H9 (cell line): ENCODE measurements at regions not wholly inside any gene's neighbourhood (a gene's known extent, or its start where the extent isn't known, plus 50 kb on each side); places are given as distances from the start of the nearest gene placed in this dataset.

Experiments
- DNase-seq: peaks from one replicate; pipeline ENCODE4 v3.0.0-alpha.2; 2017
- H2AFZ ChIP-seq: one replicate; pipeline ENCODE4 v1.6.1; 2013; ENCODE audit warnings: mild to moderate bottlenecking, low read length, control low read depth, moderate library complexity
- H2AK5ac ChIP-seq: 2 replicates; pipeline ENCODE4 v1.6.1; 2013; ENCODE audit warnings: low read length, control low read depth, mixed read lengths; ENCODE audit not compliant: insufficient read length
- H2BK120ac ChIP-seq: one replicate; pipeline ENCODE4 v1.6.1; 2013; ENCODE audit warnings: low read depth, mild to moderate bottlenecking, low read length, control low read depth, inconsistent platforms; ENCODE audit not compliant: poor library complexity, severe bottlenecking
- H2BK12ac ChIP-seq: 2 replicates; pipeline ENCODE4 v1.6.1; 2013; ENCODE audit warnings: low read length, control low read depth, mixed read lengths, low read depth; ENCODE audit not compliant: insufficient read length
- H2BK15ac ChIP-seq: 2 replicates; pipeline ENCODE4 v1.6.1; 2013; ENCODE audit warnings: low read depth, low read length, control low read depth
- H2BK20ac ChIP-seq: one replicate; pipeline ENCODE4 v1.6.1; 2013; ENCODE audit warnings: low read depth, mild to moderate bottlenecking, low read length, control low read depth, inconsistent platforms; ENCODE audit not compliant: poor library complexity, severe bottlenecking
- H2BK5ac ChIP-seq: 2 replicates; pipeline ENCODE4 v1.6.1; 2013; ENCODE audit warnings: low read length, control low read depth, mixed read lengths; ENCODE audit not compliant: insufficient read length
- H3K14ac ChIP-seq: 2 replicates; pipeline ENCODE4 v1.6.1; 2013; ENCODE audit warnings: low read length, control low read depth; ENCODE audit not compliant: insufficient read depth
- H3K18ac ChIP-seq: 2 replicates; pipeline ENCODE4 v1.6.1; 2013; ENCODE audit warnings: low read depth, mild to moderate bottlenecking, mixed read lengths, low read length, control low read depth; ENCODE audit not compliant: insufficient read length
- H3K23ac ChIP-seq: 2 replicates; pipeline ENCODE4 v1.6.1; 2013; ENCODE audit warnings: low read length, control low read depth, mixed read lengths, low read depth; ENCODE audit not compliant: insufficient read length
- H3K23me2 ChIP-seq: 2 replicates; pipeline ENCODE4 v1.6.1; 2013; ENCODE audit warnings: low read depth, mild to moderate bottlenecking, mixed read lengths, low read length, control low read depth; ENCODE audit not compliant: insufficient read length, poor library complexity, severe bottlenecking
- H3K27ac ChIP-seq: 2 replicates; pipeline ENCODE4 v1.5.1; 2013; ENCODE audit warnings: low read length, control low read depth, mixed read lengths, low read depth; ENCODE audit not compliant: insufficient read length
- H3K27me3 ChIP-seq: 2 replicates; pipeline ENCODE4 v1.6.1; 2013; ENCODE audit warnings: low read length, control low read depth, inconsistent platforms; ENCODE audit not compliant: insufficient read depth
- H3K4ac ChIP-seq: 2 replicates; pipeline ENCODE4 v1.6.1; 2013; ENCODE audit warnings: low read depth, mild to moderate bottlenecking, control low read depth, inconsistent platforms, low read length, moderate library complexity
- H3K4me1 ChIP-seq: 2 replicates; pipeline ENCODE4 v1.6.1; 2013; ENCODE audit warnings: low read length, control low read depth, inconsistent platforms; ENCODE audit not compliant: insufficient read depth
- H3K4me2 ChIP-seq: 2 replicates; pipeline ENCODE4 v1.6.1; 2013; ENCODE audit warnings: low read length, control low read depth, mixed read lengths; ENCODE audit not compliant: insufficient read length, insufficient read depth
- H3K56ac ChIP-seq: 2 replicates; pipeline ENCODE4 v1.6.1; 2013; ENCODE audit warnings: low read depth, mild to moderate bottlenecking, mixed read lengths, low read length, control low read depth; ENCODE audit not compliant: insufficient read length
- H3K79me1 ChIP-seq: 2 replicates; pipeline ENCODE4 v1.6.1; 2013; ENCODE audit warnings: low read depth, mild to moderate bottlenecking, moderate library complexity, low read length, control low read depth, inconsistent platforms; ENCODE audit not compliant: insufficient read depth, poor library complexity, severe bottlenecking
- H3K79me2 ChIP-seq: 2 replicates; pipeline ENCODE4 v1.6.1; 2013; ENCODE audit warnings: low read length, control low read depth, inconsistent platforms; ENCODE audit not compliant: insufficient read depth
- H3K9ac ChIP-seq: 2 replicates; pipeline ENCODE4 v1.6.1; 2013; ENCODE audit warnings: low read length, control low read depth, mixed read lengths; ENCODE audit not compliant: insufficient read length; ENCODE audit errors: extremely low read depth
- H3K9me3 ChIP-seq: one replicate; pipeline ENCODE4 v1.6.1; 2013; ENCODE audit warnings: low read depth, low read length, inconsistent platforms; ENCODE audit not compliant: control insufficient read depth
- H3T11ph ChIP-seq: one replicate; pipeline ENCODE4 v1.6.1; 2013; ENCODE audit warnings: mild to moderate bottlenecking, low read length, control low read depth, inconsistent platforms
- H4K20me1 ChIP-seq: one replicate; pipeline ENCODE4 v1.6.1; 2013; ENCODE audit not compliant: control insufficient read depth, insufficient read length, insufficient read depth
- H4K5ac ChIP-seq: 2 replicates; pipeline ENCODE4 v1.6.1; 2013; ENCODE audit warnings: low read depth, mild to moderate bottlenecking, mixed read lengths, low read length, control low read depth; ENCODE audit not compliant: insufficient read length
- H4K8ac ChIP-seq: replicated peaks from 2 replicates; pipeline ENCODE4 v1.6.1; 2013; ENCODE audit warnings: low read length, control low read depth, mixed read lengths, low read depth; ENCODE audit not compliant: insufficient read length
- H4K91ac ChIP-seq: 2 replicates; pipeline ENCODE4 v1.6.1; 2013; ENCODE audit warnings: low read depth, mild to moderate bottlenecking, moderate library complexity, mixed read lengths, low read length, control low read depth; ENCODE audit not compliant: insufficient read length
- H3K27ac Mint-ChIP-seq, 3 experiments: 2 replicates in 2 of 3; 3 replicates in 1 of 3; pipeline ENCODE4 v1.8.0; 2020 to 2021; ENCODE audit warnings: mixed read lengths in 3 of 3, mild to moderate bottlenecking in 1 of 3, moderate library complexity in 1 of 3
- H3K27me3 Mint-ChIP-seq: 2 replicates; pipeline ENCODE4 v1.8.0; 2021; ENCODE audit warnings: low read depth, mild to moderate bottlenecking, moderate library complexity, mixed read lengths
- H3K36me3 Mint-ChIP-seq, 3 experiments: 2 replicates in 2 of 3; 3 replicates in 1 of 3; pipeline ENCODE4 v1.8.0; 2020 to 2021; ENCODE audit warnings: low read depth in 3 of 3, mixed read lengths in 3 of 3; ENCODE audit not compliant: insufficient read depth in 1 of 3
- H3K4me1 Mint-ChIP-seq, 2 experiments: 2 replicates each; pipeline ENCODE4 v1.8.0; 2020; ENCODE audit warnings: mixed read lengths in 2 of 2
- H3K4me3 Mint-ChIP-seq, 2 experiments: 2 replicates in 1 of 2; 3 replicates in 1 of 2; pipeline ENCODE4 v1.8.0; 2020 to 2021; ENCODE audit warnings: mild to moderate bottlenecking in 2 of 2, mixed read lengths in 2 of 2, moderate library complexity in 1 of 2
- H3K9me3 Mint-ChIP-seq, 2 experiments: 2 replicates in 1 of 2; 3 replicates in 1 of 2; pipeline ENCODE4 v1.8.0; 2020; ENCODE audit warnings: mild to moderate bottlenecking in 2 of 2, mixed read lengths in 2 of 2, moderate library complexity in 1 of 2
- CTCF ChIP-seq: fragments of 200-600 bp; sonication (generic); conservative IDR thresholded peaks from 3 replicates; pipeline ENCODE4 v1.8.0; 2021; ENCODE audit warnings: antibody characterized with exemption, mild to moderate bottlenecking
- WGBS: extraction: QIAGEN DNeasy Blood & Tissue Kit; methylation state at CpG from one replicate; pipeline ENCODE4 v1.1.7; 2013; ENCODE audit warnings: missing lambda C conversion rate, low lambda C conversion rate, mixed read lengths; ENCODE audit not compliant: insufficient read length; ENCODE audit errors: extremely low coverage; 5-methylcytosine and 5-hydroxymethylcytosine counted together

GRCh38 chr16:75781683-75782343 is 55.5 kb upstream of the CPHXL start:
- Mint-ChIP-seq H3K27ac (no peak overlapping the region), H3K36me3 (no peaks in the 10 kb centered on the region)
- no peaks in the 10 kb centered on the region for H3K27me3 ChIP-seq

More at GRCh38 chr16:75781683-75782343, 55.5 kb upstream of the CPHXL start:
- H4K5ac ChIP-seq, result no peak overlapping the region
- DNase-seq, result no peak
- H3K4ac ChIP-seq, result no peak overlapping the region
- H3K27ac ChIP-seq, result no peak overlapping the region
- H2BK12ac ChIP-seq, result no peak overlapping the region
- Mint-ChIP-seq H3K9me3 (no peaks in the 10 kb centered on the region), H3K4me1 (no peaks in the 10 kb centered on the region), H3K27me3 (peaks cover 52% of the 10 kb centered on the region), H3K4me3 (no peak overlapping the region)
- whole genome bisulfite sequencing, result no CpG with 5 or more reads among the region's 5 CpGs
- no peak overlapping the region for H3K23ac ChIP-seq
- H3K79me2 ChIP-seq, result no peaks in the 10 kb centered on the region
- no peaks in the 10 kb centered on the region for H3K4me1 ChIP-seq
- no peaks in the 10 kb centered on the region for H4K20me1 ChIP-seq
- no peak overlapping the region for H2BK20ac ChIP-seq
- H3K14ac ChIP-seq, result no peak overlapping the region
- H4K8ac ChIP-seq, result no peak overlapping the region
- H3K9ac ChIP-seq, result no peak overlapping the region
- no peak overlapping the region for H4K91ac ChIP-seq
- no peak overlapping the region for H2BK120ac ChIP-seq
- no peak overlapping the region for H2BK5ac ChIP-seq
- no peak overlapping the region for H2BK15ac ChIP-seq
- no peaks in the 10 kb centered on the region for H3K23me2 ChIP-seq
- no peak for TF ChIP-seq CTCF
- H3K79me1 ChIP-seq, result no peaks in the 10 kb centered on the region
- H2AFZ ChIP-seq, result no peak overlapping the region
- H3K56ac ChIP-seq, result no peak overlapping the region
- H3K18ac ChIP-seq, result no peak overlapping the region
- no peaks in the 10 kb centered on the region for H3K9me3 ChIP-seq
- H3T11ph ChIP-seq, result no peak overlapping the region
- no peak overlapping the region for H2AK5ac ChIP-seq
- no peak overlapping the region for H3K4me2 ChIP-seq
